ENCODE measurements at regions not wholly inside any gene's neighbourhood (a gene's known extent, or its start where the extent isn't known, plus 50 kb on each side); places are given as distances from the start of the nearest gene placed in this dataset.

GRCh38 chr10:110358278-110358677, 53.6 kb upstream of the SMNDC1 start:
- TF ChIP-seq POLR2AphosphoS5 (IDR thresholded peaks at IDR 0.05) (no peak), CTCF (IDR thresholded peaks at IDR 0.05) (no peak)
- H3K36me3 ChIP-seq, result no peaks in the 10 kb centered on the region
- no peaks in the 10 kb centered on the region for H3K27me3 ChIP-seq
- H3K4me1 ChIP-seq, result peaks cover 0 to 31% (median 7%) of the 10 kb centered on the region in 3 donors
- no peak overlapping the region for H3K4me3 ChIP-seq
- no peak overlapping the region for H3K27ac ChIP-seq
- no peak for ATAC-seq
- no peaks in the 10 kb centered on the region for H3K9me3 ChIP-seq
- no CpG with 5 or more reads among the region's 1 CpG for WGBS, 2 donors (ENCODE audit: low coverage in 1 of 2)

- H3K27me3 ChIP-seq, result no peaks in the 10 kb centered on the region
- no peak for ATAC-seq
- H3K9me3 ChIP-seq, result no peaks in the 10 kb centered on the region
- peaks cover 0 to 25% (median 7%) of the 10 kb centered on the region in 3 donors for H3K4me1 ChIP-seq
- H3K4me3 ChIP-seq, result no peak overlapping the region
- TF ChIP-seq POLR2AphosphoS5 (IDR thresholded peaks at IDR 0.05), result no peak
- TF ChIP-seq CTCF (IDR thresholded peaks at IDR 0.05), result peak in 1 of 4 experiments; percentile 18
- WGBS, 2 donors (ENCODE audit: low coverage in 1 of 2), result 40% methylated on average over 1 of the region's 7 CpGs; no CpG with 5 or more reads in 1 of the 2 donors
- no peaks in the 10 kb centered on the region for H3K36me3 ChIP-seq
- H3K27ac ChIP-seq, result no peak overlapping the region
Observed at GRCh38 chr10:110358869-110359629, 54.3 kb upstream of the SMNDC1 start.

- 60 to 75% methylated on average over 1 of the region's 5 CpGs for WGBS, 2 donors (ENCODE audit: low coverage in 1 of 2)
- Histone ChIP-seq H3K9me3 (no peaks in the 10 kb centered on the region), H3K4me3 (no peak overlapping the region), H3K4me1 (peaks cover 0 to 19% (median 7%) of the 10 kb centered on the region in 3 donors), H3K27me3 (no peaks in the 10 kb centered on the region), H3K36me3 (no peaks in the 10 kb centered on the region), H3K27ac (no peak overlapping the region)
- TF ChIP-seq EP300 (IDR thresholded peaks at IDR 0.05) (no peak), POLR2AphosphoS5 (IDR thresholded peaks at IDR 0.05) (no peak), CTCF (IDR thresholded peaks at IDR 0.05) (no peak), POLR2A (IDR thresholded peaks at IDR 0.05) (no peak)
- ATAC-seq, result no peak
Observed at GRCh38 chr10:110360857-110361474, 56.2 kb upstream of the SMNDC1 start.

- H3K36me3 ChIP-seq, result no peaks in the 10 kb centered on the region
Observed at GRCh38 chr10:110361800-110362456, 57.2 kb upstream of the SMNDC1 start.

More at GRCh38 chr10:110361800-110362456, 57.2 kb upstream of the SMNDC1 start:
- ATAC-seq, result no peak
- Histone ChIP-seq H3K9me3 (no peaks in the 10 kb centered on the region), H3K4me1 (peaks cover 0 to 17% (median 7%) of the 10 kb centered on the region in 3 donors), H3K27me3 (no peaks in the 10 kb centered on the region), H3K27ac (no peak overlapping the region), H3K4me3 (no peak overlapping the region)
- TF ChIP-seq POLR2AphosphoS5 (IDR thresholded peaks at IDR 0.05) (no peak), CTCF (IDR thresholded peaks at IDR 0.05) (no peak), POLR2A (IDR thresholded peaks at IDR 0.05) (no peak), EP300 (IDR thresholded peaks at IDR 0.05) (no peak)
- WGBS, 2 donors (ENCODE audit: low coverage in 1 of 2), result 61 to 76% methylated on average over 5 of the region's 5 CpGs

Data from gastroesophageal sphincter (tissue), 4 donors.